K562 (cell line): ENCODE measurements at regions not wholly inside any gene's neighbourhood (a gene's known extent, or its start where the extent isn't known, plus 50 kb on each side); places are given as distances from the start of the nearest gene placed in this dataset.
A peak's percentile ranks its signal among the peaks of the same experiment; 100 is the strongest.

Experiments
- ATAC-seq: fragments of 200-7000 bp; cut with Tn5 transposase; 3 replicates; pipeline ENCODE4 v1.9.1; 2020; ENCODE audit warnings: moderate library complexity
- BruUV-seq: library from RNA; stranded (reverse); fragments of 400-500 nt; replicated peaks from 2 replicates; lab custom pipeline; 2021; lab: Mats Ljungman, UMichigan
- CTCF ChIA-PET: fragments of 300-600 bp; formaldehyde crosslinking; extraction: SDS; loops from one replicate; lab custom pipeline; 2021; ENCODE audit warnings: low intra/inter-chr PET ratio; lab: Yijun Ruan, JAX
- POLR2A ChIA-PET: fragments of 300-600, 350-650 bp; sonication (Branson Sonifier 250); formaldehyde crosslinking; extraction: SDS; loops from one replicate; lab custom pipeline; 2021; ENCODE audit warnings: antibody characterized with exemption, inconsistent platforms; lab: Yijun Ruan, JAX
- DNase-seq, 4 experiments: peaks; one replicate each; pipeline versions ENCODE4 v3.0.0 to v3.0.0-alpha.2; 2011 to 2018; ENCODE audit warnings: low spot score in 3 of 4, mixed read lengths in 3 of 4; ENCODE audit errors: extremely low read depth in 1 of 4
- FAIRE-seq: peaks from 2 replicates; lab custom pipeline; 2011; peaks lifted over from hg19 to GRCh38; lab: Jason Lieb, UNC
- H2AFZ ChIP-seq: 2 replicates; pipeline ENCODE4 v1.6.0; 2011; ENCODE audit warnings: low read depth, low read length, control low read depth, inconsistent platforms
- H3K27ac ChIP-seq: fragments of 200-600 bp; 3 replicates; pipeline ENCODE4 v1.8.0; 2011; ENCODE audit warnings: low read depth, mild to moderate bottlenecking, control low read depth, inconsistent platforms, low read length, moderate library complexity, mixed read lengths; ENCODE audit errors: extremely low read depth
- H3K27me3 ChIP-seq, 2 experiments: fragments of 300-600 bp in 1 of 2; 2 replicates in 1 of 2; 3 replicates in 1 of 2; pipeline versions ENCODE4 v1.6.0 to v1.8.0; 2011; ENCODE audit warnings: inconsistent platforms in 2 of 2, low read length in 2 of 2, mild to moderate bottlenecking in 1 of 2, mixed read lengths in 1 of 2, moderate library complexity in 1 of 2; ENCODE audit not compliant: control insufficient read depth in 2 of 2, insufficient read depth in 2 of 2
- H3K36me3 ChIP-seq: fragments of 300-600 bp; 3 replicates; pipeline ENCODE4 v1.8.0; 2011; ENCODE audit warnings: mild to moderate bottlenecking, low read length, inconsistent platforms; ENCODE audit not compliant: control insufficient read depth, insufficient read depth
- H3K4me1 ChIP-seq, 2 experiments: fragments of 200-600 bp in 1 of 2; replicated peaks in 1 of 2; 2 replicates in 1 of 2; 3 replicates in 1 of 2; pipeline versions ENCODE4 v1.5.1 to v1.8.0; 2011; ENCODE audit warnings: inconsistent platforms in 2 of 2, low read length in 2 of 2, mild to moderate bottlenecking in 1 of 2, mixed read lengths in 1 of 2, moderate library complexity in 1 of 2; ENCODE audit not compliant: control insufficient read depth in 2 of 2, insufficient read depth in 2 of 2
- H3K4me2 ChIP-seq: 2 replicates; pipeline ENCODE4 v1.6.1; 2011; ENCODE audit warnings: low read length, control low read depth, inconsistent platforms, mixed read lengths; ENCODE audit not compliant: insufficient read depth
- H3K4me3 ChIP-seq: fragments of 200-600 bp; sonication (generic), shearing (Covaris generic); 2 replicates; pipeline ENCODE4 v1.5.1; 2016; ENCODE audit warnings: control low read depth, inconsistent platforms
- H3K79me2 ChIP-seq: fragments of 200-600 bp; 3 replicates; pipeline ENCODE4 v1.8.0; 2011; ENCODE audit warnings: low read length, inconsistent platforms; ENCODE audit not compliant: control insufficient read depth, insufficient read depth
- H3K9ac ChIP-seq, 2 experiments: 2 replicates each; pipeline versions ENCODE4 v1.6.0 to v1.6.1; 2011; ENCODE audit warnings: low read depth in 2 of 2, low read length in 2 of 2, control low read depth in 1 of 2, inconsistent platforms in 1 of 2, mild to moderate bottlenecking in 1 of 2, mixed read lengths in 1 of 2; ENCODE audit not compliant: insufficient read depth in 1 of 2
- H3K9me1 ChIP-seq: one replicate; pipeline ENCODE4 v1.6.0; 2011; ENCODE audit warnings: inconsistent platforms, mild to moderate bottlenecking, low read length, moderate library complexity; ENCODE audit not compliant: control insufficient read depth, insufficient read depth
- H3K9me3 ChIP-seq: replicated peaks from 2 replicates; pipeline ENCODE4 v1.5.1; 2011; ENCODE audit warnings: low read depth, low read length, inconsistent platforms; ENCODE audit not compliant: control insufficient read depth, insufficient read depth
- H4K20me1 ChIP-seq: replicated peaks from 2 replicates; pipeline ENCODE4 v1.6.1; 2011; ENCODE audit warnings: low read length, inconsistent platforms, mixed read lengths; ENCODE audit not compliant: control insufficient read depth, insufficient read depth
- CEBPG ChIP-seq, 3 experiments: fragments of 200-800 bp in 1 of 3; sonication (Bioruptor generic) in 1 of 3; sonication (generic) in 1 of 3; formaldehyde crosslinking in 1 of 3; IDR thresholded peaks in 2 of 3; conservative IDR thresholded peaks in 1 of 3; 2 replicates each; pipeline versions ENCODE4 v1.6.1 to v1.8.0; 2016 to 2022; ENCODE audit warnings: missing compliant biosample characterization in 2 of 3, missing genetic modification characterization in 2 of 3, mild to moderate bottlenecking in 1 of 3, missing genetic modification reagents in 1 of 3
- CSDE1 ChIP-seq, 2 experiments: fragments of 450-650 bp; IDR thresholded peaks; 2 replicates each; pipeline ENCODE4 v1.6.1; 2016; ENCODE audit warnings: mild to moderate bottlenecking in 1 of 2
- FOXK1 ChIP-seq: sonication (generic); formaldehyde crosslinking; IDR thresholded peaks from 2 replicates; pipeline ENCODE4 v1.8.0; 2022; ENCODE audit warnings: missing genetic modification reagents, mild to moderate bottlenecking, borderline replicate concordance
- GABPB2 ChIP-seq: fragments of 250-450 bp; sonication (Bioruptor Pico); conservative IDR thresholded peaks from 2 replicates; pipeline ENCODE4 v1.5.1; 2021; ENCODE audit warnings: mild to moderate bottlenecking
- MLLT1 ChIP-seq, 2 experiments: fragments of 450-650 bp; IDR thresholded peaks; 2 replicates each; pipeline ENCODE4 v1.6.1; 2016
- MTF1 ChIP-seq: fragments of 250-450 bp; sonication (Bioruptor Pico); IDR thresholded peaks from 2 replicates; pipeline ENCODE4 v1.9.0; 2021; ENCODE audit warnings: moderate library complexity, mild to moderate bottlenecking, inconsistent platforms, borderline replicate concordance
- NFIX ChIP-seq: fragments of 250-450 bp; sonication (Bioruptor Pico); IDR thresholded peaks from 2 replicates; pipeline ENCODE4 v1.4.0; 2020; ENCODE audit warnings: low read depth, mild to moderate bottlenecking, moderate library complexity
- ZBTB1 ChIP-seq: sonication (generic); formaldehyde crosslinking; IDR thresholded peaks from 2 replicates; pipeline ENCODE4 v1.8.1; 2023; ENCODE audit warnings: missing genetic modification reagents, low read depth, mild to moderate bottlenecking, borderline replicate concordance
- ZNF24 ChIP-seq: fragments of 450-650 bp; IDR thresholded peaks from 2 replicates; pipeline ENCODE4 v1.6.1; 2016
- ZNF277 ChIP-seq: fragments of 250-450 bp; sonication (Bioruptor Pico); IDR thresholded peaks from 2 replicates; pipeline ENCODE4 v1.8.0; 2022; ENCODE audit warnings: inconsistent platforms, mild to moderate bottlenecking, moderate library complexity, borderline replicate concordance
- ZNF280A ChIP-seq: fragments of 450-650 bp; IDR thresholded peaks from 2 replicates; pipeline ENCODE4 v1.6.1; 2018; ENCODE audit warnings: mild to moderate bottlenecking, low read depth; ENCODE audit not compliant: partially characterized antibody
- ZNF408 ChIP-seq: fragments of 250-450 bp; sonication (Bioruptor Pico); IDR thresholded peaks from 2 replicates; pipeline ENCODE4 v1.4.0; 2020; ENCODE audit warnings: low read depth, mild to moderate bottlenecking, moderate library complexity
- ZNF449 ChIP-seq: fragments of 250-450 bp; sonication (Bioruptor Pico); IDR thresholded peaks from 2 replicates; pipeline ENCODE4 v1.8.0; 2022; ENCODE audit warnings: moderate library complexity, mild to moderate bottlenecking, inconsistent platforms
- ZNF561 ChIP-seq: fragments of 450-650 bp; formaldehyde crosslinking; conservative IDR thresholded peaks from 2 replicates; pipeline ENCODE4 v1.4.0; 2020; ENCODE audit warnings: mild to moderate bottlenecking, moderate library complexity
- ZNF707 ChIP-seq: fragments of 250-450 bp; sonication (Bioruptor Pico); conservative IDR thresholded peaks from 2 replicates; pipeline ENCODE4 v1.8.0; 2022; ENCODE audit warnings: inconsistent platforms, mild to moderate bottlenecking, moderate library complexity
- WGBS: fragments of 100-300 bp; shearing (Covaris generic); methylation state at CpG from one replicate; pipeline ENCODE4 v1.1.6; 2016; ENCODE audit warnings: low coverage, mixed read lengths; ENCODE audit not compliant: insufficient coverage; ENCODE audit errors: missing lambda C conversion rate; 5-methylcytosine and 5-hydroxymethylcytosine counted together
- in situ Hi-C: fragments of 300-500 bp; cut with MboI; formaldehyde crosslinking; loops from 4 replicates; pipeline ENCODE4 v1.15.0; 2018; ENCODE audit warnings: inconsistent platforms, mixed read lengths
- intact Hi-C: fragments of 100-400 bp; cut with micrococcal nuclease; formaldehyde crosslinking; loops from 2 replicates; pipeline ENCODE4 v1.14.2; 2022

GRCh38 chr6:15109338-15110090 lies 136.4 kb upstream of the JARID2 start:
- Histone ChIP-seq H3K9ac (no peak overlapping the region), H2AFZ (no peak overlapping the region), H3K79me2 (no peaks in the 10 kb centered on the region), H3K36me3 (no peaks in the 10 kb centered on the region), H3K4me1 (peaks cover 8 to 25% of the 10 kb centered on the region in 2 experiments), H3K4me2 (no peak overlapping the region), H3K27me3 (no peaks in the 10 kb centered on the region), H3K4me3 (no peak overlapping the region), H3K9me1 (peaks cover 2% of the 10 kb centered on the region), H3K27ac (no peak overlapping the region), H4K20me1 (no peaks in the 10 kb centered on the region), H3K9me3 (peaks cover 3% of the 10 kb centered on the region; the same call in 1 of the 2 replicates)
- CTCF ChIA-PET = no interaction called here
- no peak for FAIRE-seq
- POLR2A ChIA-PET = interaction anchor here (0.9 to 1.7 kb wide), 3 partner anchors 8 to 30 kb away, joined by 3 to 10 read pairs (median 4); no protein-coding TSS in a partner anchor
- no peak for ATAC-seq
- no peak for DNase-seq
- WGBS = 94% methylated on average over 12 of the region's 12 CpGs
- intact Hi-C loops = no loop called here
- BruUV-seq = no TSS peak
- in situ Hi-C loops = no loop called here
- TF ChIP-seq FOXK1 (CRISPR knock-in tag) = no peak
- TF ChIP-seq ZBTB1 (CRISPR knock-in tag) = no peak
- no peak for TF ChIP-seq ZNF24
- TF ChIP-seq GABPB2 (CRISPR knock-in tag) = 0 out of 2 replicates have a peak, but pooled peaks have one; percentile 47
- TF ChIP-seq CEBPG (CRISPR knock-in tag; IDR thresholded peaks at IDR 0.05) = no peak
- 0 out of 4 replicates have a peak, but pooled peaks of 1 of the 2 experiments have one; percentile 11 for TF ChIP-seq CEBPG (tag; conservative IDR thresholded peaks at IDR 0.05 in 1 of 2, IDR thresholded peaks at IDR 0.05 in 1 of 2)
- peak; percentile 77 for TF ChIP-seq NFIX (CRISPR knock-in tag)
- no peak for TF ChIP-seq ZNF561 (CRISPR knock-in tag)
- TF ChIP-seq ZNF408 (CRISPR knock-in tag) = peak; percentile 80; the same call in 1 of the 2 replicates
- 0 out of 2 replicates have a peak, but pooled peaks have one; percentile 62 for TF ChIP-seq ZNF449
- TF ChIP-seq ZNF280A = no peak
- peak; percentile 92; the same call in 1 of the 2 replicates for TF ChIP-seq MTF1 (CRISPR knock-in tag)
- TF ChIP-seq CSDE1 (IDR thresholded peaks at IDR 0.05) = no peak
- TF ChIP-seq MLLT1 (IDR thresholded peaks at IDR 0.05) = peak in 1 of 2 experiments; percentile 52; a peak in 1 of 4 replicates
- TF ChIP-seq ZNF707 (CRISPR knock-in tag) = peak; percentile 69; the same call in 1 of the 2 replicates
- TF ChIP-seq ZNF277 (CRISPR knock-in tag) = peak; percentile 96
